Mesendoderm (in vitro differentiated cells): ENCODE measurements at regions not wholly inside any gene's neighbourhood (a gene's known extent, or its start where the extent isn't known, plus 50 kb on each side); places are given as distances from the start of the nearest gene placed in this dataset.
"Not testable (repeated sequence)": the region's sequence is repeated elsewhere in the genome, so short reads cannot be mapped to it uniquely, and the experiment has no call there.

ENCODE experiments used
- DNase-seq: peaks from one replicate; pipeline ENCODE4 v3.0.0; 2013
- H2AK5ac ChIP-seq: 2 replicates; pipeline ENCODE4 v1.6.1; 2013; ENCODE audit warnings: low read length, inconsistent platforms
- H2BK120ac ChIP-seq: 2 replicates; pipeline ENCODE4 v1.6.1; 2013; ENCODE audit warnings: low read depth, mild to moderate bottlenecking, low read length, moderate library complexity, mixed read lengths
- H2BK15ac ChIP-seq: replicated peaks from 2 replicates; pipeline ENCODE4 v1.6.1; 2013; ENCODE audit warnings: low read depth, mild to moderate bottlenecking, moderate library complexity
- H2BK5ac ChIP-seq: 2 replicates; pipeline ENCODE4 v1.6.1; 2013; ENCODE audit warnings: low read length, inconsistent platforms
- H3K18ac ChIP-seq: 2 replicates; pipeline ENCODE4 v1.6.1; 2013; ENCODE audit warnings: mild to moderate bottlenecking, low read length, mixed read lengths
- H3K23ac ChIP-seq: one replicate; pipeline ENCODE4 v1.6.1; 2013; ENCODE audit warnings: low read length
- H3K27ac ChIP-seq: 2 replicates; pipeline ENCODE4 v1.5.1; 2013; ENCODE audit warnings: low read depth, mild to moderate bottlenecking, inconsistent platforms, low read length, moderate library complexity
- H3K27me3 ChIP-seq: 2 replicates; pipeline ENCODE4 v1.6.1; 2013; ENCODE audit warnings: low read length, control low read depth, mild to moderate bottlenecking, inconsistent platforms; ENCODE audit not compliant: insufficient read depth, poor library complexity
- H3K36me3 ChIP-seq: 2 replicates; pipeline ENCODE4 v1.6.1; 2013; ENCODE audit warnings: low read length, inconsistent platforms; ENCODE audit not compliant: control insufficient read depth, insufficient read depth
- H3K4ac ChIP-seq: one replicate; pipeline ENCODE4 v1.6.1; 2013; ENCODE audit warnings: low read depth, mild to moderate bottlenecking, low read length, moderate library complexity
- H3K4me1 ChIP-seq: 2 replicates; pipeline ENCODE4 v1.6.1; 2013; ENCODE audit warnings: low read depth, low read length, inconsistent platforms; ENCODE audit not compliant: control insufficient read depth
- H3K4me2 ChIP-seq: 2 replicates; pipeline ENCODE4 v1.6.1; 2013; ENCODE audit warnings: low read length
- H3K4me3 ChIP-seq: 2 replicates; pipeline ENCODE4 v1.5.1; 2013; ENCODE audit warnings: mild to moderate bottlenecking, low read length
- H3K56ac ChIP-seq: one replicate; pipeline ENCODE4 v1.6.1; 2013; ENCODE audit warnings: low read length
- H3K79me1 ChIP-seq: 2 replicates; pipeline ENCODE4 v1.6.1; 2013; ENCODE audit warnings: low read length, inconsistent platforms
- H3K79me2 ChIP-seq: 2 replicates; pipeline ENCODE4 v1.6.1; 2013; ENCODE audit warnings: mild to moderate bottlenecking, low read length; ENCODE audit not compliant: control insufficient read depth, insufficient read depth
- H3K9ac ChIP-seq: 2 replicates; pipeline ENCODE4 v1.6.1; 2013; ENCODE audit warnings: low read length, inconsistent platforms
- H4K5ac ChIP-seq: one replicate; pipeline ENCODE4 v1.6.1; 2013; ENCODE audit warnings: low read length
- H4K8ac ChIP-seq: one replicate; pipeline ENCODE4 v1.6.1; 2013; ENCODE audit warnings: low read depth, mild to moderate bottlenecking, control low read depth, low read length, moderate library complexity
- WGBS: extraction: QIAGEN DNeasy Blood & Tissue Kit; methylation state at CpG from one replicate; pipeline ENCODE4 v1.1.7; 2013; ENCODE audit warnings: low lambda C conversion rate, missing lambda C conversion rate; ENCODE audit not compliant: insufficient coverage; ENCODE audit errors: extremely low coverage; 5-methylcytosine and 5-hydroxymethylcytosine counted together

GRCh38 chr16:55027260-55027659 is 96.6 kb downstream of the IRX5 start:
- DNase-seq, H3K79me2 ChIP-seq, H3K27me3 ChIP-seq, H3K23ac ChIP-seq, H2AK5ac ChIP-seq, H3K79me1 ChIP-seq, H3K27ac ChIP-seq, H4K5ac ChIP-seq, H3K18ac ChIP-seq, H3K4me3 ChIP-seq, H3K4ac ChIP-seq, H3K4me1 ChIP-seq, H3K4me2 ChIP-seq, H3K56ac ChIP-seq, H3K9ac ChIP-seq, H2BK5ac ChIP-seq, H4K8ac ChIP-seq, H2BK15ac ChIP-seq, H3K36me3 ChIP-seq, H2BK120ac ChIP-seq: not testable (repeated sequence)

GRCh38 chr16:55029509-55029908 is 98.8 kb downstream of the IRX5 start:
- H2BK120ac ChIP-seq = no peak overlapping the region
- no CpG with 5 or more reads among the region's 1 CpG for WGBS
- no peak for DNase-seq
- no peaks in the 10 kb centered on the region for H3K27me3 ChIP-seq
- H3K56ac ChIP-seq = no peak overlapping the region
- no peaks in the 10 kb centered on the region for H3K79me2 ChIP-seq
- H3K9ac ChIP-seq = no peak overlapping the region
- no peak overlapping the region for H2AK5ac ChIP-seq
- no peaks in the 10 kb centered on the region for H3K4me1 ChIP-seq
- H3K36me3 ChIP-seq = no peaks in the 10 kb centered on the region
- H3K4me2 ChIP-seq = no peak overlapping the region
- no peak overlapping the region for H3K18ac ChIP-seq
- H4K8ac ChIP-seq = no peak overlapping the region
- no peak overlapping the region for H3K4me3 ChIP-seq
- H2BK15ac ChIP-seq = no peak overlapping the region
- H2BK5ac ChIP-seq = no peak overlapping the region
- no peak overlapping the region for H3K4ac ChIP-seq
- no peak overlapping the region for H3K23ac ChIP-seq
- no peak overlapping the region for H3K27ac ChIP-seq
- no peak overlapping the region for H4K5ac ChIP-seq
- H3K79me1 ChIP-seq = no peaks in the 10 kb centered on the region

GRCh38 chr16:55030944-55031343 is 100.3 kb downstream of the IRX5 start:
- Histone ChIP-seq H3K27me3 (no peaks in the 10 kb centered on the region), H2AK5ac (no peak overlapping the region), H2BK5ac (no peak overlapping the region), H3K79me1 (no peaks in the 10 kb centered on the region), H3K56ac (no peak overlapping the region), H3K4me1 (no peaks in the 10 kb centered on the region), H3K79me2 (no peaks in the 10 kb centered on the region), H3K4me3 (no peak overlapping the region), H3K18ac (no peak overlapping the region), H4K5ac (no peak overlapping the region), H3K23ac (no peak overlapping the region), H3K4ac (no peak overlapping the region), H3K36me3 (no peaks in the 10 kb centered on the region), H3K27ac (no peak overlapping the region), H4K8ac (no peak overlapping the region), H3K9ac (no peak overlapping the region), H2BK15ac (no peak overlapping the region), H3K4me2 (no peak overlapping the region), H2BK120ac (no peak overlapping the region)
- no CpG with 5 or more reads among the region's 5 CpGs for WGBS
- peak; percentile 77 for DNase-seq

- H2BK120ac ChIP-seq = no peak overlapping the region
- no peak for DNase-seq
- no peaks in the 10 kb centered on the region for H3K79me1 ChIP-seq
- no peaks in the 10 kb centered on the region for H3K79me2 ChIP-seq
- no peak overlapping the region for H3K23ac ChIP-seq
- no peak overlapping the region for H2BK15ac ChIP-seq
- no peak overlapping the region for H3K18ac ChIP-seq
- H3K36me3 ChIP-seq = no peaks in the 10 kb centered on the region
- H3K9ac ChIP-seq = no peak overlapping the region
- no peak overlapping the region for H3K4ac ChIP-seq
- no peak overlapping the region for H3K4me3 ChIP-seq
- no peak overlapping the region for H4K8ac ChIP-seq
- no peak overlapping the region for H3K4me2 ChIP-seq
- no peak overlapping the region for H4K5ac ChIP-seq
- H2BK5ac ChIP-seq = no peak overlapping the region
- no CpG with 5 or more reads among the region's 6 CpGs for WGBS
- H3K4me1 ChIP-seq = no peaks in the 10 kb centered on the region
- H2AK5ac ChIP-seq = no peak overlapping the region
- no peaks in the 10 kb centered on the region for H3K27me3 ChIP-seq
- H3K27ac ChIP-seq = no peak overlapping the region
- H3K56ac ChIP-seq = no peak overlapping the region
Observed at GRCh38 chr16:55031481-55031880, 100.8 kb downstream of the IRX5 start.

- no peak overlapping the region for H3K4ac ChIP-seq
- H3K27ac ChIP-seq = no peak overlapping the region
- no peak overlapping the region for H2BK120ac ChIP-seq
- H4K5ac ChIP-seq = no peak overlapping the region
- H4K8ac ChIP-seq = no peak overlapping the region
- H2BK5ac ChIP-seq = no peak overlapping the region
- H3K23ac ChIP-seq = no peak overlapping the region
- no peaks in the 10 kb centered on the region for H3K27me3 ChIP-seq
- H3K9ac ChIP-seq = no peak overlapping the region
- no CpG with 5 or more reads among the region's 28 CpGs for WGBS
- H2BK15ac ChIP-seq = no peak overlapping the region
- H3K4me1 ChIP-seq = no peaks in the 10 kb centered on the region
- no peaks in the 10 kb centered on the region for H3K79me2 ChIP-seq
- H3K4me3 ChIP-seq = no peak overlapping the region
- no peaks in the 10 kb centered on the region for H3K36me3 ChIP-seq
- H2AK5ac ChIP-seq = no peak overlapping the region
- no peak overlapping the region for H3K56ac ChIP-seq
- DNase-seq = no peak
- H3K4me2 ChIP-seq = no peak overlapping the region
- H3K79me1 ChIP-seq = no peaks in the 10 kb centered on the region
- no peak overlapping the region for H3K18ac ChIP-seq
Observed at GRCh38 chr16:55033225-55034156, 102.8 kb downstream of the IRX5 start.

DNA sequence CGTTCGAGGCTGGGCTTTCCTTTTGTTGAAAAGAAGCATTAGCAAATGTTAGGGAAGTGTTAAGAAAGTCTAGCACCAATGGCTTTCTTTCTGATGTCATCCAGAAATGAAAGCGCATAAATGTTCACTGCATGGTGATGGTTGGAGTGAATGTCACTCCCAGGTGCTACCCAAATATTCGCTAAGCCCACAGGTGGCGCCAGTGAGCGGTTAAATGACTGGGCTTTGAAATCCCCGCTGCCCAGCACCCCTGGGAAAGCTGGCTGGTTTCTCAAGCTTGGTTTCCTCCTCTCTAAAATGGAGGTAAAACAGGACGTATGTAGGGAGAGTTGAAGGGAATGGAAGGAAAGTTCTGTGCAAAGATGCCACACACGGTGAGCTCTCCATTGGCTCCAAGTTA is 104.4 kb downstream of the IRX5 start:
- no peak overlapping the region for H4K5ac ChIP-seq
- H3K4me1 ChIP-seq = no peaks in the 10 kb centered on the region
- H2BK15ac ChIP-seq = no peak overlapping the region
- H2BK5ac ChIP-seq = no peak overlapping the region
- no peak overlapping the region for H3K4me3 ChIP-seq
- H3K79me2 ChIP-seq = no peaks in the 10 kb centered on the region
- H3K4ac ChIP-seq = no peak overlapping the region
- no peak overlapping the region for H3K27ac ChIP-seq
- no peak overlapping the region for H2AK5ac ChIP-seq
- H3K23ac ChIP-seq = no peak overlapping the region
- no CpG with 5 or more reads among the region's 9 CpGs for WGBS
- H3K27me3 ChIP-seq = no peaks in the 10 kb centered on the region
- H3K9ac ChIP-seq = no peak overlapping the region
- H3K79me1 ChIP-seq = no peaks in the 10 kb centered on the region
- peak; percentile 62 for DNase-seq
- H3K56ac ChIP-seq = no peak overlapping the region
- no peak overlapping the region for H3K18ac ChIP-seq
- H3K36me3 ChIP-seq = no peaks in the 10 kb centered on the region
- no peak overlapping the region for H2BK120ac ChIP-seq
- H4K8ac ChIP-seq = no peak overlapping the region
- no peak overlapping the region for H3K4me2 ChIP-seq
